Progenitor cell of endocrine pancreas (in vitro differentiated cells): ENCODE measurements at regions not wholly inside any gene's neighbourhood (a gene's known extent, or its start where the extent isn't known, plus 50 kb on each side); places are given as distances from the start of the nearest gene placed in this dataset.
A peak's percentile ranks its signal among the peaks of the same experiment; 100 is the strongest.

ENCODE experiments used
- DNase-seq: peaks from one replicate; pipeline ENCODE4 v3.0.0; 2021; ENCODE audit warnings: low spot score; ENCODE audit not compliant: unreplicated experiment
- H3K27ac Mint-ChIP-seq: 2 replicates; pipeline ENCODE4 v1.8.0; 2021; ENCODE audit warnings: mild to moderate bottlenecking, moderate library complexity, mixed read lengths
- H3K27me3 Mint-ChIP-seq: 2 replicates; pipeline ENCODE4 v1.8.0; 2021; ENCODE audit warnings: mixed read lengths
- H3K36me3 Mint-ChIP-seq: 2 replicates; pipeline ENCODE4 v1.8.0; 2022; ENCODE audit warnings: mixed read lengths; ENCODE audit not compliant: insufficient read depth
- H3K4me1 Mint-ChIP-seq: 2 replicates; pipeline ENCODE4 v1.8.0; 2021; ENCODE audit warnings: low read depth, mixed read lengths
- H3K4me3 Mint-ChIP-seq: 2 replicates; pipeline ENCODE4 v1.8.0; 2021; ENCODE audit warnings: low read depth, mild to moderate bottlenecking, moderate library complexity, mixed read lengths
- H3K9me3 Mint-ChIP-seq: 2 replicates; pipeline ENCODE4 v1.8.0; 2021; ENCODE audit warnings: low read depth, mixed read lengths
- TF ChIP-seq, protein P1 (sequence below): fragments of 200-600 bp; sonication (generic); IDR thresholded peaks from one replicate; pipeline ENCODE4 v1.5.0; 2021; ENCODE audit warnings: antibody characterized with exemption, mild to moderate bottlenecking; ENCODE audit not compliant: unreplicated experiment

DNA sequence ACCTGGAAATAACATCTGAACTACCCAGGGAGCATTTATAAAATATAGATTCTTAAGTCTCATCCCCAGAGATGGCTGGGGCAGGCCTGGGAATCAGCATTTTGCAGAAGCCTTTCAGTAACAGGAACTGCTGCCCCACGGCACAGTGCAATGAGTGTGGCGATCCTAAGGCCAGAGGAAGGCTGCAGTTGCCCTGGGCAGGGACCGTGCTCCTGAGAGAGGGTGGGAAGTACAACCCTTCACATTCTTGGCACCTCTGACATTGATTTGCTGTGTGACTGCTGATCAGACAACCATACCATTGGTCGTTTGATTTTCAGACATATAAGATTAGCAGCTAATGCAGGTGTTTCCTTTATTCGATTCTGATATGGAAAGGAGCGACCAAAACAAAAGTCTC lies 233.6 kb downstream of the STIM2 start:
- H3K4me1 Mint-ChIP-seq: peaks cover 10% of the 10 kb centered on the region
- TF ChIP-seq, protein P1, sequence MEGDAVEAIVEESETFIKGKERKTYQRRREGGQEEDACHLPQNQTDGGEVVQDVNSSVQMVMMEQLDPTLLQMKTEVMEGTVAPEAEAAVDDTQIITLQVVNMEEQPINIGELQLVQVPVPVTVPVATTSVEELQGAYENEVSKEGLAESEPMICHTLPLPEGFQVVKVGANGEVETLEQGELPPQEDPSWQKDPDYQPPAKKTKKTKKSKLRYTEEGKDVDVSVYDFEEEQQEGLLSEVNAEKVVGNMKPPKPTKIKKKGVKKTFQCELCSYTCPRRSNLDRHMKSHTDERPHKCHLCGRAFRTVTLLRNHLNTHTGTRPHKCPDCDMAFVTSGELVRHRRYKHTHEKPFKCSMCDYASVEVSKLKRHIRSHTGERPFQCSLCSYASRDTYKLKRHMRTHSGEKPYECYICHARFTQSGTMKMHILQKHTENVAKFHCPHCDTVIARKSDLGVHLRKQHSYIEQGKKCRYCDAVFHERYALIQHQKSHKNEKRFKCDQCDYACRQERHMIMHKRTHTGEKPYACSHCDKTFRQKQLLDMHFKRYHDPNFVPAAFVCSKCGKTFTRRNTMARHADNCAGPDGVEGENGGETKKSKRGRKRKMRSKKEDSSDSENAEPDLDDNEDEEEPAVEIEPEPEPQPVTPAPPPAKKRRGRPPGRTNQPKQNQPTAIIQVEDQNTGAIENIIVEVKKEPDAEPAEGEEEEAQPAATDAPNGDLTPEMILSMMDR: no peak
- H3K36me3 Mint-ChIP-seq: no peaks in the 10 kb centered on the region
- H3K27ac Mint-ChIP-seq: no peak overlapping the region
- H3K27me3 Mint-ChIP-seq: peaks cover 19% of the 10 kb centered on the region
- DNase-seq: no peak
- no peak overlapping the region for H3K4me3 Mint-ChIP-seq
- H3K9me3 Mint-ChIP-seq: no peaks in the 10 kb centered on the region

DNA sequence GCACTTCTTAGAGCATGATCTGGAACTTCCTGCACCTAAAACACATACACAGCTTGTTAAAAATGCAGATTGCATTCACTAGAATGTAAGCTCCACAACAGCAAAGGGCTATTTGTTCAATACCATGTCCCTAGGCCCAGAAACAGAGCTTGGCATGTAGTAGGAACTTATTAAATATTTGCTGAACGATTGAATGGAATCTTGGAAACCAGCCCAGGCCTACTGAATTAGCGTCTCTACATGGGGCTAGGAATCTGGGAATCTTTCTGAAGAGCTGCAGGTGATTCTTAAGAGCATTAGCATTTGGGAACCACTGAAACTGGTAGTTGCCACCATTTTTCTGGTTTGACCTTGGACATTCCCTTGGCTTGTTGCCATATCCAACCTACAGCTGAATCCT lies 234.1 kb downstream of the STIM2 start:
- H3K9me3 Mint-ChIP-seq: no peaks in the 10 kb centered on the region
- TF ChIP-seq, protein P1: no peak
- DNase-seq: no peak
- H3K27me3 Mint-ChIP-seq: peaks cover 23% of the 10 kb centered on the region
- peaks cover 10% of the 10 kb centered on the region for H3K4me1 Mint-ChIP-seq
- no peak overlapping the region for H3K4me3 Mint-ChIP-seq
- H3K36me3 Mint-ChIP-seq: no peaks in the 10 kb centered on the region
- no peak overlapping the region for H3K27ac Mint-ChIP-seq

DNA sequence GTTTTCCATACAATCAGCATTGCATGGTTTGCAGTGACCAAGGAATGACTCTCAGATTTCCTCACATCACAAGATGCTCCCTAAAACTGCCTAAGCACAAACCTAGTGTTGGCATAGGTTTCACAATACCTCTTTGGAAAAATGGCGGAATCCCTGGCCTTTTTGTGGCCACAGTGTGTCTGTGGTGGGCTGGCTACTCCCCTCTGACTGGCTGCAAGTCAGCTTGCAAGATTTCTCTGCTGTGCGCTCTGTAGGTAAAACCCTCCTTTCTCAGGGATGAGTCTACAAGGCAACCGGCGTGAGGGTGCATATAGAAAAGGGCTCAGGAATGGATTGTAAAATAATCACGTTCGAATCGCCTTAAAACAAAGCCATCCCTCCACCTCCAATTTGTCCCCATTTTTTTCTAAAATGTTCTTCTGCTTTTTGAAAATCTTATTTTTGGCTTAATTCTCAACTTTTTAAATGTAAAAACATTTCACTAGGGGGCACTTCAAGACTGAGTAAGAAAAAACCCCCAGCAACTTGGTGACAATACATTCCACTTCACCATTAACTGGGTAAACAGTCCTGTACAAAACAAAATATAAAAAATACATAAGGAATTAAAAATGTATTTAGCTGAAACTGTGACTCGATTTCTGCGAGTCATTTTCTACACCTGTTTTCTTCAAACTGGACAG lies 235.6 kb downstream of the STIM2 start:
- Mint-ChIP-seq H3K36me3 (no peaks in the 10 kb centered on the region), H3K27ac (no peak overlapping the region), H3K4me1 (peaks cover 11% of the 10 kb centered on the region), H3K4me3 (no peak overlapping the region), H3K27me3 (peaks cover 25% of the 10 kb centered on the region), H3K9me3 (no peaks in the 10 kb centered on the region)
- no peak for DNase-seq
- TF ChIP-seq, protein P1: peak; percentile 28

DNA sequence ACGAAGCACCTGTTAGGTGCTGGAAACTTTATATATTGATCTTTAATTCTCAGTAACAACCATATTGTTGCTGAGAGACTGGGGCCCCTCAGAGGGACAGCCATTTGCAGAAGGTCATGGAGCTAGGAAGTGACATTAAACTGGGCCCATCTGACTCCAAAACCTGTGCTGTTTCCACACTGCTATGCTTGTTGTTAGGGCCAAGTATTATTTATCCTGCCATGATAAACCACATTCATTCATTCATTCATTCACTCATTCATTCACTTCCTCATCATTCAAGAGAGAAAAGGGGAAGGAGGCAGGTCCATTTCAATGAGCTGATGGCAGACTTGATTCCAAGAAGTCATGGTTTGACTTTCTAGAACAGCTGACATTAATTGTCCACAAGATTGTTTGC lies 237.4 kb downstream of the STIM2 start:
- TF ChIP-seq, protein P1: no peak
- no peaks in the 10 kb centered on the region for H3K36me3 Mint-ChIP-seq

DNA sequence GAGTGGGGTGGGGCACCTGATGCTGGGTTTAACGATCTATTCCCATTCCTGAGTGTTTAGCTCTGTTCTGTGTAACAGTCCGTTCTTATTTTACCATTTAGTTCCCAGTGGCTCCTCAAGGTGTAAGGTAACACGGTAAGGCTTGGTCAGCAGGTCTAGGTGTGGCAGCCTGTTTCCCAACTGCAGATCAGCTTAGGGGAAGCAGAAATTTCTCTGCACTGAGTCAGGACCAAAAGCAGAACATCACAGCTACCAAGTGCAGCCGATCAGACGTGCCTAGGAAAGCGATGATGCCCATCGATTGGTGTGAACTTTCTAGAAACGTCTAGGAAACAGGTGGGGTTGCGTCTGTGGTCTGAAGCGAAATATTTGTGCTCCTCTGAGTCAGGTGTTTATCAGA lies 240.1 kb downstream of the STIM2 start:
- no peak for DNase-seq
- peaks cover 33% of the 10 kb centered on the region for H3K27me3 Mint-ChIP-seq
- H3K9me3 Mint-ChIP-seq: no peaks in the 10 kb centered on the region
- TF ChIP-seq, protein P1: no peak
- no peaks in the 10 kb centered on the region for H3K36me3 Mint-ChIP-seq
- peaks cover 13% of the 10 kb centered on the region for H3K4me1 Mint-ChIP-seq
- H3K27ac Mint-ChIP-seq: no peak overlapping the region
- no peak overlapping the region for H3K4me3 Mint-ChIP-seq

More for the DNA sequence above, 237.4 kb downstream of the STIM2 start:
- H3K4me3 Mint-ChIP-seq: no peak overlapping the region
- peaks cover 15% of the 10 kb centered on the region for H3K4me1 Mint-ChIP-seq
- H3K27ac Mint-ChIP-seq: no peak overlapping the region
- H3K27me3 Mint-ChIP-seq: peaks cover 29% of the 10 kb centered on the region
- H3K9me3 Mint-ChIP-seq: no peaks in the 10 kb centered on the region
- no peak for DNase-seq
